GM13976 (cell line): ENCODE measurements at regions not wholly inside any gene's neighbourhood (a gene's known extent, or its start where the extent isn't known, plus 50 kb on each side); places are given as distances from the start of the nearest gene placed in this dataset.

Source experiments
- DNase-seq: peaks from one replicate; pipeline ENCODE4 v3.0.0; 2012; ENCODE audit warnings: low spot score
- in situ Hi-C: fragments of 300-500 bp; cut with MboI; formaldehyde crosslinking; loops from one replicate; pipeline ENCODE4 v1.12.0; 2022; ENCODE audit warnings: low sequenced_read_pairs, mixed read lengths, inconsistent platforms; ENCODE audit not compliant: unreplicated experiment
- TF ChIP-seq, protein P1 (sequence below): IDR thresholded peaks from 2 replicates; pipeline ENCODE4 v1.5.1; 2012; ENCODE audit warnings: borderline replicate concordance, mild to moderate bottlenecking; ENCODE audit not compliant: insufficient read depth; ENCODE audit errors: extremely low read depth, missing control alignments, control extremely low read depth

DNA sequence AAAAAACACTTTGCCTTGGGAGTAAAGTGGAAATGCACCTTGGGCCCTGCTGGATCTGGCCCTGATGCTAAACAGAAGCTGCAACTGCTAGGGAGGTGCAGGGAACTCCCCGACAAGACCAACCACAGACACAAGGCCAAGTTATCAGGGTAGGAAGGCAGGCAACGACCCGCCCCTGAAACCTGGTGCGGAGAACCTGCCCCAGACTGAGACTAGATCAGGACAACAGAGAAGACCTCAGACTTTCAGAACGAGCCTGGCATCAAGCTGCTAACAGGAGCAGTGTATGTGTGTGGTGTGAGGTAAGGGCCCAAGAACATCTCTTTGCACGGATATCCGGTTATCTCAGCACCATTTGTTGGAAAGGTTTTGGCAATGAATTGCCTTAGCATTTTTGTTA, 233.7 kb upstream of the RTL1 start:
- in situ Hi-C loops = no loop called here
- no peak for DNase-seq
- TF ChIP-seq, protein P1, sequence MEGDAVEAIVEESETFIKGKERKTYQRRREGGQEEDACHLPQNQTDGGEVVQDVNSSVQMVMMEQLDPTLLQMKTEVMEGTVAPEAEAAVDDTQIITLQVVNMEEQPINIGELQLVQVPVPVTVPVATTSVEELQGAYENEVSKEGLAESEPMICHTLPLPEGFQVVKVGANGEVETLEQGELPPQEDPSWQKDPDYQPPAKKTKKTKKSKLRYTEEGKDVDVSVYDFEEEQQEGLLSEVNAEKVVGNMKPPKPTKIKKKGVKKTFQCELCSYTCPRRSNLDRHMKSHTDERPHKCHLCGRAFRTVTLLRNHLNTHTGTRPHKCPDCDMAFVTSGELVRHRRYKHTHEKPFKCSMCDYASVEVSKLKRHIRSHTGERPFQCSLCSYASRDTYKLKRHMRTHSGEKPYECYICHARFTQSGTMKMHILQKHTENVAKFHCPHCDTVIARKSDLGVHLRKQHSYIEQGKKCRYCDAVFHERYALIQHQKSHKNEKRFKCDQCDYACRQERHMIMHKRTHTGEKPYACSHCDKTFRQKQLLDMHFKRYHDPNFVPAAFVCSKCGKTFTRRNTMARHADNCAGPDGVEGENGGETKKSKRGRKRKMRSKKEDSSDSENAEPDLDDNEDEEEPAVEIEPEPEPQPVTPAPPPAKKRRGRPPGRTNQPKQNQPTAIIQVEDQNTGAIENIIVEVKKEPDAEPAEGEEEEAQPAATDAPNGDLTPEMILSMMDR = no peak

DNA sequence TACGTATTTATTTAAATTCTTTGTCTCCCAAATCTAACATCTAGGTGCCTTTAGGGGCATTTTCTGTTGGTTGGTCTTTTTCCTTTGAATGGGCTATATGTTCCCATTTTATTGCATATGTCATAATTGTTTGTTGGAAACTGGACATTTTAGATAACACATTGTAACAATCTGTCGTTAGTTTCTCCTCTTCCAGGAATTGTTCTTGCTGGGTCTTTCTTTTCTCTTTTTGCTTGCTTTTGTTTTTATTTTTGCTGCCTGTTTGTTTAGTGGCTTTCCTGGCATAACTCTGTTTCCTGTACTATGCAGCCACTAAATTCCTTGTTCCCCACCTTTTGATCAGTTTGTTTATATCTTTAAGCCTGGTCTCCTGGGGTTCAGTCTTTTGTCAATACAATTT, 244.3 kb upstream of the RTL1 start:
- no peak for DNase-seq
- in situ Hi-C loops = no loop called here
- TF ChIP-seq, protein P1 = no peak

DNA sequence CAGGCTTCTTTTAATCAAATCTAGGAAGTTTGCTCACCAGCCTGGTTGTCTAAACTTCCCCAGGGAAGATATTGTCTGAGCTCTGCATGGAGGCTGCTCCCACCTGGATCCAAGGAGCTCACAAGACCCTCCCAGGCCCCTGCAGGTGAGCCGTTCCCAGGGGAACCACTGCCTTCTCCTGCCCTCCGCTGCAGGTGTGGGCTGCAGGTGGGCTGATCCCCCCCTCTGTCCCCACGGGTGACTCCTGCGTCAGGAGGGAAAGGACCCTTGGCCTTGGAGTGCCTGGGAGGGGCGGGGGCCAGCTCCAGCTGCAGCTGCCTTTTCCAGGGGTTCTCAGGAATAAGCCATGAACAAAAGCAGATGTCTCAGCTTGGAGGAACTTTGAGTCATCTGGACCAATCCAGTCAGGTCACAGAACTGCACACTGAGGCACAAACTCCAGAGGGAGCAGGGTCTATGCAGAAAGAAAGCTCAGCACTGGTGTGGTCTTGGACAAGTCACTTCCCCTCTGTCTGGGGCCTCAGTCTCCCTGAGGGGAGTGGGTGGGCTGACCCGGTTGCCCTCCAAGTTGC, 246.6 kb upstream of the RTL1 start:
- in situ Hi-C loops = no loop called here
- TF ChIP-seq, protein P1 = no peak
- DNase-seq = no peak

DNA sequence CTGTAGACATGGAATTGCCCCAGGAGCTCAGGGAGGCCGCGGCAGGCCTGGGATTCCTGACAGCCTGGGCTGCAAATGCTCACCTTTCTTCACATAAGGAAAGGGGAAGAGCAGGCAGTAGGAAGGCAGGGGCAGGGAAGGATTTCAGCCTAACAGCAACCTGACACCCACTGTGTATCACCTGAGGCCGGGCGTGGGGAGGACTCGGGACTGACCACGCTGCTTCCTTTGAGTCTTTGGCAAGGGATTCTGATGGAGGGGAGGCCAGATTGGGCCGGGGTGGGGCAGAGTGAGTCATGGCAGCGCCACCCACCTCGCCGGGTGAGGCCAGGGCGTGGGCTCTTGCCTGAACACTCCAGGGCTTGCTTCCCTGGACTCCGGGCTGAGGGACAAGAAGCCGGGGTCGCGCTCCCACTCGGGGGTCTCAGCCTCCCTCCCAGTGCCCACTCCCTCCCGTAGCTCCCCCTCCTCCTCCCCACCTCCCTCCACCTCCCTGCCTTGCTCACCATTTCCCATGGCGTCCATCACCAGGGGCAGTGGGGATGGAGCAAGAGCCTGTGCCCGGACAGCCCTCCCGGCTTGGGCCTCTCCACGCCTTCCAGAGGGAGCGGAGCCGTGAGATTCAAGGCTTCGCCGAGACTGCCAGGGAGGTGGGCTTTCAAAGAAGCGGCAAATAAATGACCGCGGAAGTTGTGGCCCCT, 247.9 kb upstream of the RTL1 start:
- TF ChIP-seq, protein P1 = no peak
- in situ Hi-C loops = no loop called here

DNA sequence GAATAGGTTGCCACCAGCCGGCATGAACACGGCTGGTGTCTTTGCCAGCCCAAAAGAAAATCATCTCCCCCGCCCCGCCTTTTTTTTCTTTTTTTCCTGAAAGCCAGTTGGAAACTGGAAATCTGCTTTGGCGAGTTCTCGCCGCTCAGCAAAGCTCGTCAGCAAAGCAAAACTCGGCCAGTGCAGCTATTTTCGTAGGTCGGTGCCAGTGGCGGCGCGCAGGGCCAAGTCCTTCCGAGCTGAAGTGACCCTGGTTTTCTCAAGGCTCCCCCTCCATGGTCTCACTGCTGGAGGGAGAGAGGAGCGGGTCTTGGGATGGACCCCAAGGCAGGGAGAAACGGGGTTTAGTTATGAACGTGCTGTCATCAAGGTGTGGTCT, 248.4 kb upstream of the RTL1 start:
- no peak for DNase-seq
- TF ChIP-seq, protein P1 = no peak
- in situ Hi-C loops = no loop called here

More for the DNA sequence above, 247.9 kb upstream of the RTL1 start:
- DNase-seq = no peak

DNA sequence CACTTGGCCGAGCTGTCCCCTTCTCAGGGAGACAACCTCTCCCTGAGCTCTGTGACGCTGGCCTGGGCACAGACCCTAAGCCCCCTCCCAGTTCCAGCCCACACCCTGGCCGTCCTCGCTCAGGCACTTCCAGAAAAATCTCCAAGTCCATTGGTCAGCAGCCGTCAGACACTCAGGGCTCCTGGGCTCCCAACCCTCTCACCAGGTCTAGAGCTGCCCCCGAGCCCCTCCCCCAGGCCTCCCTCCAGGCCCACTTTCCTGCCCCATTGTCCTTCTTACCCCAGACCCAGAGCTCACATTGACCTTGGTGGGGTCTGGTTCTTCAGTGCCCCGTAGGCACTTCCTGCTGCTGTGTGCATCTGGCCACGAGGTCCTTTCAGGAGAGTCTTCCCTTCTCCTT, 249.3 kb upstream of the RTL1 start:
- DNase-seq = no peak
- in situ Hi-C loops = no loop called here
- TF ChIP-seq, protein P1 = no peak
